Testis (tissue), 2 donors: ENCODE measurements at regions not wholly inside any gene's neighbourhood (a gene's known extent, or its start where the extent isn't known, plus 50 kb on each side); places are given as distances from the start of the nearest gene placed in this dataset.

Experiments used
- DNase-seq: peaks from one replicate; pipeline ENCODE4 v3.0.0-alpha.2; 2019
- H3K27ac ChIP-seq, 2 donors: fragments of 200-600 bp; sonication (generic); one replicate each; pipeline ENCODE4 v1.5.1; 2019
- H3K27me3 ChIP-seq: fragments of 200-600 bp; sonication (generic); one replicate; pipeline ENCODE4 v1.5.1; 2019
- H3K36me3 ChIP-seq: fragments of 200-600 bp; sonication (generic); one replicate; pipeline ENCODE4 v1.5.1; 2017; ENCODE audit warnings: low read depth; ENCODE audit errors: missing control alignments
- H3K4me1 ChIP-seq: fragments of 200-600 bp; sonication (generic); one replicate; pipeline ENCODE4 v1.5.1; 2019
- H3K4me3 ChIP-seq, 2 donors: fragments of 200-600 bp; sonication (generic); one replicate each; pipeline ENCODE4 v1.5.1; 2017 to 2019
- H3K9me3 ChIP-seq: fragments of 200-600 bp; sonication (generic); one replicate; pipeline ENCODE4 v1.5.1; 2017
- CTCF ChIP-seq, 3 experiments: fragments of 450-650 bp in 2 of 3; fragments of 200-600 bp in 1 of 3; sonication (generic) in 1 of 3; IDR thresholded peaks; one replicate each; pipeline ENCODE4 v1.5.1; 2016 to 2019; ENCODE audit warnings: antibody characterized with exemption in 3 of 3, mild to moderate bottlenecking in 2 of 3, moderate library complexity in 1 of 3
- POLR2A ChIP-seq: fragments of 450-650 bp; IDR thresholded peaks from one replicate; pipeline ENCODE4 v1.6.1; 2017; ENCODE audit warnings: antibody characterized with exemption, mild to moderate bottlenecking, moderate library complexity
- WGBS, 2 donors: methylation state at CpG; one replicate each; pipeline ENCODE4 v1.1.5; 2018; 5-methylcytosine and 5-hydroxymethylcytosine counted together
- intact Hi-C: fragments of 100-400 bp; cut with DNase I; formaldehyde crosslinking; loops from one replicate; pipeline ENCODE4 v1.15.1; 2023; ENCODE audit warnings: low total_unique reads

DNA sequence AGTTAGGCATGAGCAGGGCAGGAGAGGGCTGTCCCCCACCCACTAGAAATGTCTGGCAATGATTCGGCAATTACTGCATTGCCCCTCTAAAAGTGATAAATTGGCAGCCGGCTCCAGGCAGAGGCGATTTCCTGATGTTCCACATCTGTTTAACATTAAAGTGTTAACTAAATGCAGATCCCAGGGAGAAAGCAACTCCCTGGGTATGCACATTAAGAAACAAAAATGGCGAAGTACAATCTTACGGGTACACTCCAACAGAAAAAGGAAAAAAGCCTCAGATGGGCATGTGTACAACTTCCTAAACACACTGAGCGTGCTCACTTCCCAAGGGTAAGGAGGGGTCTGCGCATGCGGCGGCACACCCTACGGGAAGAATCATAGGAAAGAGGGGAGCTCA is 314.4 kb downstream of the CASP12 start:
- TF ChIP-seq POLR2A: no peak
- WGBS, 2 donors: 78 to 80% methylated on average over 10 of the region's 10 CpGs
- Histone ChIP-seq H3K9me3 (no peaks in the 10 kb centered on the region), H3K4me1 (no peaks in the 10 kb centered on the region), H3K36me3 (no peaks in the 10 kb centered on the region), H3K4me3 (no peak overlapping the region), H3K27me3 (no peaks in the 10 kb centered on the region), H3K27ac (no peak overlapping the region)
- no peak for DNase-seq
- intact Hi-C loops: no loop called here

DNA sequence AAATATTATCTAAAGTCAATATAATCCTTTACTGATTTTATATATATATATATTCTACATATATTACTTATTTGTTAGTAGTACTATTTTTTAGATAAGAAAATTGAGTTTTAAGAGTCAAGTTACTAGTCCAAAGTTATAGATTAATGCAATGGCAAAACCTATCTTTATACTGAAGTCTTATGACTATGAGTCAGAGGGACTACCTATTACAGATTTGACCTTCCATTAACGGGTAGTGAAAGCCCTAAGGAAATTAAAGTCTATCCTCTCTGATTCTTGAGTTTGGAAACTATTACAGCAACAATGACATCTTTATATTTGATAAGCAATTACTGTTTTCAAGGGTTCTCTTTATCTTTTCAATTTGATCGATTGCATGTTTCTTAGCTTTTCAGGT is 315.8 kb downstream of the CASP12 start:
- Histone ChIP-seq H3K27ac (no peak overlapping the region), H3K4me1 (no peaks in the 10 kb centered on the region), H3K27me3 (no peaks in the 10 kb centered on the region), H3K4me3 (no peak overlapping the region), H3K9me3 (no peaks in the 10 kb centered on the region), H3K36me3 (no peaks in the 10 kb centered on the region)
- DNase-seq: no peak
- TF ChIP-seq CTCF (IDR thresholded peaks at IDR 0.05): no peak
- TF ChIP-seq POLR2A: no peak
- 85 to 87% methylated on average over 2 of the region's 2 CpGs for WGBS, 2 donors
- intact Hi-C loops: no loop called here

GRCh38 chr11:104581246-104581980 is 316.8 kb downstream of the CASP12 start:
- Histone ChIP-seq H3K36me3 (no peaks in the 10 kb centered on the region), H3K9me3 (no peaks in the 10 kb centered on the region), H3K27me3 (no peaks in the 10 kb centered on the region), H3K4me3 (no peak overlapping the region), H3K27ac (no peak overlapping the region), H3K4me1 (no peaks in the 10 kb centered on the region)
- intact Hi-C loops: no loop called here
- no peak for TF ChIP-seq POLR2A
- TF ChIP-seq CTCF (IDR thresholded peaks at IDR 0.05): no peak
- 84 to 86% methylated on average over 2 of the region's 2 CpGs for WGBS, 2 donors
- DNase-seq: no peak

DNA sequence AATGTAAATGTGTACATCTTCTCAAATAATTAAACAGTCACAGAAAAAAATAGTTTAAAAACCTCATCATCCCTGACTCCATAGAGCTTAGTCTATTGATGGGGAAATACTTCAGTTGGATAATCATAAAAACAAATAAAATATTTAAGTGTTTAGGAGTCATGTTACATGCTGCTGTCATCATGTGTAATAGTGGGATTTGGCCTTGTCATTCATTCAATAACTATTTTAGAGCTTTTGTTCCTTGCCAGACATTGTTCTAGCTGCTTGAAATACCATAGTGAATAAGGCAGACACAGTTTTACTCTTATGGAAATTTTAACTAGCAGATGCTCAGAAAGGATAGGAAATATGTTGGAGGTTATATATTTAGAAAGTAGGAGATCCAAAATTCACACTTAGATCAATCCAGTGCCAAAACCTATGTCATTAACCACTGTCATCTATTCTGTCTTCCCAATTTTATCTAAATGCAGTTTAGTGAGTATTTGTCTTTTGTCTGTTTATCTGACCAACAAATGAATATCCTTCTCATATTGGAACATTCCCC is 324.7 kb downstream of the CASP12 start:
- DNase-seq: no peak
- Histone ChIP-seq H3K4me3 (no peak overlapping the region), H3K36me3 (no peaks in the 10 kb centered on the region), H3K27me3 (no peaks in the 10 kb centered on the region), H3K4me1 (no peaks in the 10 kb centered on the region), H3K27ac (no peak overlapping the region), H3K9me3 (no peaks in the 10 kb centered on the region)
- TF ChIP-seq POLR2A: no peak
- TF ChIP-seq CTCF (IDR thresholded peaks at IDR 0.05): no peak
- intact Hi-C loops: no loop called here

DNA sequence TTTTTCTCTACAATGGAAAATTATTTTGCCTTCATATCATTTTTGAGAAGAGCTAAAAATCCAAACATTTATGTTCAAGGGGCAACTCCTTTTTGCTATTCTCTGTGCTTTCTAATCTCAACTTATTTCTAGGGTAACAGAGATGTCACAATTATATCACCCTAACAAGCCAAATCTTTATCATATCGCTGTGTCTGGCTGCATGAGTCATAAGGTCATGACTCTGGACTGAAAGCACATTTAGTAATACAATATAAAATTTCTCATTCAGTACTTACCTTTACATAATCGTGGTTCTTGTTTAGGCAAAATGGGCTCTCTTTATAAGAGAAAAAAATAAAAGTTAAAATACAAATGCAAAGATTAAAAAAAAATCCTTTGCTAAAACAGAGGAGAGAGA is 326.0 kb downstream of the CASP12 start:
- H3K4me3 ChIP-seq: no peak overlapping the region
- no peak overlapping the region for H3K27ac ChIP-seq
- no peaks in the 10 kb centered on the region for H3K4me1 ChIP-seq
- no peak for DNase-seq
- TF ChIP-seq POLR2A (no peak), CTCF (IDR thresholded peaks at IDR 0.05) (no peak)
- H3K36me3 ChIP-seq: no peaks in the 10 kb centered on the region
- WGBS, 2 donors: 79 to 85% methylated on average over 2 of the region's 2 CpGs
- H3K27me3 ChIP-seq: no peaks in the 10 kb centered on the region
- intact Hi-C loops: no loop called here
- no peaks in the 10 kb centered on the region for H3K9me3 ChIP-seq
